ENCODE measurements at regions not wholly inside any gene's neighbourhood (a gene's known extent, or its start where the extent isn't known, plus 50 kb on each side); places are given as distances from the start of the nearest gene placed in this dataset.

DNA sequence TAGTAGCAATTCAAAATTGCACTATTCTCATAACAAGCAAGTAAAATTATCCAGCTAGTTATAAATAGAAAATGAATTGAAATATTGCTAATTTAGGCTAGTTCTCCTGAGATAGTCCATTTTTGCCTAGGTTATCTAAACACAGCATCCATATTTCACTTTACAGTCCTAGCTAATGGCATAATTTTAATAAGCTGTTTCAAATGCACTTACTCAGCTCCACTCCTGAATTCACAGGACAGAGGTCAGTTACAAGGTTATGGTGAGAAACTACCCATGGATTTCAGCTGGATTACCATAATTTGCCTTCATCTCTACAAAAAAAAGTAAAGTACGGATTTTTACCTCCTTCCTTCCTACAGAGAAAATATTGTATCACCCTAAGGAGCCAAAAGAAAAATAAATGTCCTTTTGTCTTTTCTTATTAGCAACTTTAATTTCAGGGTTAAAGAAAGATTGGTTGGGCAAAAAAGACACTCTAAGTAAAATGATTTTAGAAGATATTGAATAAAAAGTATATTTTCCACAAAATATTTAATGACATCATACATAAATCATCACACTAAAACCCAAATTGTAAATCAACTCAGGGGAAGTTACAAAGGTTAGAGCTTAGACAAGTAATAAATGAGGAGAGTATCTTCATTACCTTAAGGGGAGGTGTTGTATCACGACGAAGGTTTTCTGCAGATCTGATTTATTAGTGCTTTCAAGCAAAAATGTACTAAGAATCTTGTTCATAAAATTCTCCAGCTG is 377.4 kb downstream of the C12orf50 start:
- Histone ChIP-seq H3K4me3 (ENCODE audit: low read length in 2 of 2) (no peak overlapping the region), H3K36me3 (ENCODE audit: control insufficient read depth in 2 of 2, insufficient read depth in 2 of 2, low read length in 2 of 2) (no peaks in the 10 kb centered on the region), H3K9ac (ENCODE audit: low read length in 2 of 2) (no peak overlapping the region), H3K4me1 (ENCODE audit: control insufficient read depth, insufficient read depth, low read length) (no peaks in the 10 kb centered on the region), H3K27me3 (ENCODE audit: control insufficient read depth in 1 of 2, insufficient read depth in 2 of 2, low read length in 2 of 2) (no peaks in the 10 kb centered on the region), H3K9me3 (ENCODE audit: control insufficient read depth in 2 of 2, low read length in 2 of 2) (no peaks in the 10 kb centered on the region), H3K27ac (ENCODE audit: low read length) (no peak overlapping the region)

- Histone ChIP-seq H3K9ac (ENCODE audit: low read length in 2 of 2) (no peak overlapping the region), H3K4me3 (ENCODE audit: low read length in 2 of 2) (no peak overlapping the region), H3K27ac (ENCODE audit: low read length) (no peak overlapping the region), H3K9me3 (ENCODE audit: control insufficient read depth in 2 of 2, low read length in 2 of 2) (no peaks in the 10 kb centered on the region), H3K36me3 (ENCODE audit: control insufficient read depth in 2 of 2, insufficient read depth in 2 of 2, low read length in 2 of 2) (no peaks in the 10 kb centered on the region), H3K4me1 (ENCODE audit: control insufficient read depth, insufficient read depth, low read length) (no peaks in the 10 kb centered on the region), H3K27me3 (ENCODE audit: control insufficient read depth in 1 of 2, insufficient read depth in 2 of 2, low read length in 2 of 2) (no peaks in the 10 kb centered on the region)
Observed at GRCh38 chr12:87642245-87642644, 387.0 kb downstream of the C12orf50 start.

DNA sequence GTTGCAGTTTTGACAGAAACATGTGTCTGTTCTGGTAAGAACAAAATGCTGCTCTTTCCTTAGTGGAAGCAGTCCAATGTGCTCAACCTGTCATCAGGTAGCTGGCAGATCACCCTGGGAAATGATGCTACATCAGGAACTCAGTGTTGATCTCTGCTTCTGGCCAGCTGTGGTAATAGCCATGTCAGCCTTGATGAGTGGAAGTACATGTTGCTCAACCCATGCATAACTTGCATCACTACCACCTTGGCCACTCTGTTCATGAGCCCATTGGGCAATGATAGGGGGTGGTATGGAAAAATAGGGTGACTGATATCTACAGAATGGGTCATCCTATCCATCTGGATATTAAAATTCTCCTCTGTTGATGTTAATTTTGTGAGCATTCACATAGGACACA is 411.0 kb downstream of the C12orf50 start:
- no peak overlapping the region for H3K4me3 ChIP-seq (ENCODE audit: low read length in 2 of 2)
- no peaks in the 10 kb centered on the region for H3K27me3 ChIP-seq (ENCODE audit: control insufficient read depth in 1 of 2, insufficient read depth in 2 of 2, low read length in 2 of 2)
- H3K4me1 ChIP-seq (ENCODE audit: control insufficient read depth, insufficient read depth, low read length): no peaks in the 10 kb centered on the region
- H3K36me3 ChIP-seq (ENCODE audit: control insufficient read depth in 2 of 2, insufficient read depth in 2 of 2, low read length in 2 of 2): no peaks in the 10 kb centered on the region
- no peak overlapping the region for H3K27ac ChIP-seq (ENCODE audit: low read length)
- no peak overlapping the region for H3K9ac ChIP-seq (ENCODE audit: low read length in 2 of 2)
- H3K9me3 ChIP-seq (ENCODE audit: control insufficient read depth in 2 of 2, low read length in 2 of 2): no peaks in the 10 kb centered on the region

DNA sequence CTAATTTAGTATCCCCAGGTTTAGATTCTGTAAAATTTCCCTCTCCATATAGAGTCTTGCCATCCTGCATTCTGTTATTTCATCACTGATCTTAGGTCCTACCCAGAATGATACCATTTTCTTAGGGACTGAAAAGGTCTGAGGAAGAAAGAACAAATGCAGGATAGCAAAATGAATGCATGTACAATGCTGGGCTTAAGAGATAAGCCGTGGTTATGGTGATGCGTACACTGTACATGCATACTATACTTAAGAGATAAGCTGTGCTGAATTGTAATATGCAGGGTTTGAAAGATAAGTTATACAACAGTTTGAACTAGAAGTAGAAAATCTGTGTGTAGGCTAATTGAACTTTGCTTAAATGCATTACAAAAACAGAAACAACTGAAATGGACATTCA is 416.2 kb downstream of the C12orf50 start:
- Histone ChIP-seq H3K4me3 (ENCODE audit: low read length in 2 of 2) (no peak overlapping the region), H3K9me3 (ENCODE audit: control insufficient read depth in 2 of 2, low read length in 2 of 2) (no peaks in the 10 kb centered on the region), H3K4me1 (ENCODE audit: control insufficient read depth, insufficient read depth, low read length) (no peaks in the 10 kb centered on the region), H3K27ac (ENCODE audit: low read length) (no peak overlapping the region), H3K36me3 (ENCODE audit: control insufficient read depth in 2 of 2, insufficient read depth in 2 of 2, low read length in 2 of 2) (no peaks in the 10 kb centered on the region), H3K27me3 (ENCODE audit: control insufficient read depth in 1 of 2, insufficient read depth in 2 of 2, low read length in 2 of 2) (no peaks in the 10 kb centered on the region), H3K9ac (ENCODE audit: low read length in 2 of 2) (no peak overlapping the region)

DNA sequence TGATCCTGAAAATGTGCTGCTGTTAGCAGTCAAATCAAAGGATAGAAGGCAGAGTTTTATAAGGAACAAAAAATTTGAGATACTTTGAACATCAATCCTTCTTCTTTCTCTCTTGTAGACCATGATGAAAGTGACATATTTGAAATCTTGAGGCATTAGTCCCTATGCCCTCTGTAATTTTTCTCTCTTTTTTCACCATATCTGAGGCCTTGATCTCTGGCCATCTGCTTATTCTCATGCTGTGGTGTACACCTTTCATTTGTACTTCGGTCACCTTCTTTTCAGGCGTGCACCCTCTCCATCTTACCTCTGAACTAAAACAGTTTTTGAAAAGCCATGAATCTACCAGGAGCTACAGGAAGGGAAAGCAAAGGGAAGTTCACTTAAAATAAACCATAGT is 420.9 kb downstream of the C12orf50 start:
- Histone ChIP-seq H3K36me3 (ENCODE audit: control insufficient read depth in 2 of 2, insufficient read depth in 2 of 2, low read length in 2 of 2) (no peaks in the 10 kb centered on the region), H3K27me3 (ENCODE audit: control insufficient read depth in 1 of 2, insufficient read depth in 2 of 2, low read length in 2 of 2) (no peaks in the 10 kb centered on the region), H3K27ac (ENCODE audit: low read length) (no peak overlapping the region), H3K9ac (ENCODE audit: low read length in 2 of 2) (no peak overlapping the region), H3K4me3 (ENCODE audit: low read length in 2 of 2) (no peak overlapping the region), H3K4me1 (ENCODE audit: control insufficient read depth, insufficient read depth, low read length) (no peaks in the 10 kb centered on the region), H3K9me3 (ENCODE audit: control insufficient read depth in 2 of 2, low read length in 2 of 2) (no peaks in the 10 kb centered on the region)

DNA sequence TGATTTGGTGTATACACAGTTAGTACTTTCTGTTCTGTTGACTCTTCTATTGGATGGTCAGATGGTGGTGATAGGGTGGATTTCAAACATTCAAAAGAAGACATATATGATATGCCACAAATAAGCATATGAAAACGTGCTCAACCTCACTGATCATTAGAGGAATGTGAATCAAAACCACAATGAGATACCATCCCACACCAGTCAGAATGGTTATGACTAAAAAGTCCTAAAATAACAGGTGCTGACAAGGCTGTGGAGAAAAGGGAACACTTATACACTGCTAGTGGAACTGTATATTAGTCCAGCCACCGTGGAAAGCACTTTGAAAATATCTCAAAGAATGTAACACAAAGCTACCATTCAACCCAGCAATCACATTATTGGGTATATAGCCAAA is 425.5 kb downstream of the C12orf50 start:
- Histone ChIP-seq H3K4me3 (ENCODE audit: low read length in 2 of 2) (no peak overlapping the region), H3K9ac (ENCODE audit: low read length in 2 of 2) (no peak overlapping the region), H3K4me1 (ENCODE audit: control insufficient read depth, insufficient read depth, low read length) (no peaks in the 10 kb centered on the region), H3K36me3 (ENCODE audit: control insufficient read depth in 2 of 2, insufficient read depth in 2 of 2, low read length in 2 of 2) (no peaks in the 10 kb centered on the region), H3K27me3 (ENCODE audit: control insufficient read depth in 1 of 2, insufficient read depth in 2 of 2, low read length in 2 of 2) (no peaks in the 10 kb centered on the region), H3K27ac (ENCODE audit: low read length) (no peak overlapping the region), H3K9me3 (ENCODE audit: control insufficient read depth in 2 of 2, low read length in 2 of 2) (no peaks in the 10 kb centered on the region)

GRCh38 chr12:87599459-87599858 is 429.7 kb downstream of the C12orf50 start:
- no peak overlapping the region for H3K9ac ChIP-seq (ENCODE audit: low read length in 2 of 2)
- no peak overlapping the region for H3K27ac ChIP-seq (ENCODE audit: low read length)
- no peaks in the 10 kb centered on the region for H3K4me1 ChIP-seq (ENCODE audit: control insufficient read depth, insufficient read depth, low read length)
- H3K9me3 ChIP-seq (ENCODE audit: control insufficient read depth in 2 of 2, low read length in 2 of 2): no peaks in the 10 kb centered on the region
- H3K4me3 ChIP-seq (ENCODE audit: low read length in 2 of 2): no peak overlapping the region
- H3K27me3 ChIP-seq (ENCODE audit: control insufficient read depth in 1 of 2, insufficient read depth in 2 of 2, low read length in 2 of 2): no peaks in the 10 kb centered on the region
- no peaks in the 10 kb centered on the region for H3K36me3 ChIP-seq (ENCODE audit: control insufficient read depth in 2 of 2, insufficient read depth in 2 of 2, low read length in 2 of 2)

DNA sequence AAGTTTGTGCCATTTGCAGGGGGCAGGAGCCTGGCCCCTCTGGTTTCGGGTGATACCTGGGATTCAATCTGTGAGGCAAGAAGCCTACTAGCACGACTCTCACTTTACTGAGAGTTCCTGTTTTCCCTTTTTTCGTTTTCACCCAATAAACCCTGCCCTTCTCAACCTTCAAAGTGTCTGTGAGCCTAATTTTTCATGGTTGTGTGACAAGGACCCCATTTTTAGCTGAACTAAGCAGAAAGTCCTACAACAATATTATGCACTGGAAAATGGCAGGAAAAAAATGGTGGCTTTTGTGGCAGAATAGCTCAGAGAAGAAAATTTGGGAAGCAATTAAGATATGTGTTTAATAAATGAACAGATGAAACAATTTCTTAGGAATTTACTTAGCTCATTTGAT is 432.1 kb downstream of the C12orf50 start:
- no peaks in the 10 kb centered on the region for H3K36me3 ChIP-seq (ENCODE audit: control insufficient read depth in 2 of 2, insufficient read depth in 2 of 2, low read length in 2 of 2)
- H3K9ac ChIP-seq (ENCODE audit: low read length in 2 of 2): no peak overlapping the region
- no peak overlapping the region for H3K27ac ChIP-seq (ENCODE audit: low read length)
- H3K4me1 ChIP-seq (ENCODE audit: control insufficient read depth, insufficient read depth, low read length): no peaks in the 10 kb centered on the region
- no peaks in the 10 kb centered on the region for H3K9me3 ChIP-seq (ENCODE audit: control insufficient read depth in 2 of 2, low read length in 2 of 2)
- H3K27me3 ChIP-seq (ENCODE audit: control insufficient read depth in 1 of 2, insufficient read depth in 2 of 2, low read length in 2 of 2): no peaks in the 10 kb centered on the region
- H3K4me3 ChIP-seq (ENCODE audit: low read length in 2 of 2): no peak overlapping the region

DNA sequence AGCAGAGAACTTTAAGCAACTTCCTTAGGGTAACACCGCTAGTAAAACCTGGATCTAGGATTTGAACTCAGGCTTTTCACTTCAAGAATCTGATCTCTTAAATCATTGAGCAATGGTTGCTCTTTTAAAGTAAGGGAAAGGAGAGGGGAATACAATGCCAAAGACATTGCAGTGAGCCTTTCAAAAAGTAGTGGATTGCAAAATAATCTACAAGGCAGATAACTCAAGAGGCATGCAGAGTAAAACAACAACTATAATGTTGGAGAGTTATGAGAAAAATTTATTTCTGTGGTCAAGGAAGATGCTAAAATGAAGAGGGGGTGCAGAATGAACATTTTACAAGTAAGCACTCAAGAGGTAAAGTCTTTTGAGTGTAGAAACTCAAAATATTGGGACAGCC is 432.6 kb downstream of the C12orf50 start:
- Histone ChIP-seq H3K4me3 (ENCODE audit: low read length in 2 of 2) (no peak overlapping the region), H3K27me3 (ENCODE audit: control insufficient read depth in 1 of 2, insufficient read depth in 2 of 2, low read length in 2 of 2) (no peaks in the 10 kb centered on the region), H3K36me3 (ENCODE audit: control insufficient read depth in 2 of 2, insufficient read depth in 2 of 2, low read length in 2 of 2) (no peaks in the 10 kb centered on the region), H3K4me1 (ENCODE audit: control insufficient read depth, insufficient read depth, low read length) (no peaks in the 10 kb centered on the region), H3K9me3 (ENCODE audit: control insufficient read depth in 2 of 2, low read length in 2 of 2) (no peaks in the 10 kb centered on the region), H3K9ac (ENCODE audit: low read length in 2 of 2) (no peak overlapping the region), H3K27ac (ENCODE audit: low read length) (no peak overlapping the region)

GRCh38 chr12:87596134-87596533 is 433.1 kb downstream of the C12orf50 start:
- Histone ChIP-seq H3K27ac (ENCODE audit: low read length) (no peak overlapping the region), H3K9me3 (ENCODE audit: control insufficient read depth in 2 of 2, low read length in 2 of 2) (no peaks in the 10 kb centered on the region), H3K4me3 (ENCODE audit: low read length in 2 of 2) (no peak overlapping the region), H3K27me3 (ENCODE audit: control insufficient read depth in 1 of 2, insufficient read depth in 2 of 2, low read length in 2 of 2) (no peaks in the 10 kb centered on the region), H3K9ac (ENCODE audit: low read length in 2 of 2) (no peak overlapping the region), H3K36me3 (ENCODE audit: control insufficient read depth in 2 of 2, insufficient read depth in 2 of 2, low read length in 2 of 2) (no peaks in the 10 kb centered on the region), H3K4me1 (ENCODE audit: control insufficient read depth, insufficient read depth, low read length) (no peaks in the 10 kb centered on the region)

GRCh38 chr12:87585882-87586557 is 443.2 kb downstream of the C12orf50 start:
- no peak overlapping the region for H3K9ac ChIP-seq (ENCODE audit: low read length in 2 of 2)
- no peaks in the 10 kb centered on the region for H3K4me1 ChIP-seq (ENCODE audit: control insufficient read depth, insufficient read depth, low read length)
- H3K27me3 ChIP-seq (ENCODE audit: control insufficient read depth in 1 of 2, insufficient read depth in 2 of 2, low read length in 2 of 2): no peaks in the 10 kb centered on the region
- no peak overlapping the region for H3K4me3 ChIP-seq (ENCODE audit: low read length in 2 of 2)
- H3K36me3 ChIP-seq (ENCODE audit: control insufficient read depth in 2 of 2, insufficient read depth in 2 of 2, low read length in 2 of 2): no peaks in the 10 kb centered on the region
- H3K27ac ChIP-seq (ENCODE audit: low read length): no peak overlapping the region
- H3K9me3 ChIP-seq (ENCODE audit: control insufficient read depth in 2 of 2, low read length in 2 of 2): no peaks in the 10 kb centered on the region

Data from stomach smooth muscle (tissue), 2 donors.